ENCODE measurements at regions not wholly inside any gene's neighbourhood (a gene's known extent, or its start where the extent isn't known, plus 50 kb on each side); places are given as distances from the start of the nearest gene placed in this dataset.
A peak's percentile ranks its signal among the peaks of the same experiment; 100 is the strongest.

DNA sequence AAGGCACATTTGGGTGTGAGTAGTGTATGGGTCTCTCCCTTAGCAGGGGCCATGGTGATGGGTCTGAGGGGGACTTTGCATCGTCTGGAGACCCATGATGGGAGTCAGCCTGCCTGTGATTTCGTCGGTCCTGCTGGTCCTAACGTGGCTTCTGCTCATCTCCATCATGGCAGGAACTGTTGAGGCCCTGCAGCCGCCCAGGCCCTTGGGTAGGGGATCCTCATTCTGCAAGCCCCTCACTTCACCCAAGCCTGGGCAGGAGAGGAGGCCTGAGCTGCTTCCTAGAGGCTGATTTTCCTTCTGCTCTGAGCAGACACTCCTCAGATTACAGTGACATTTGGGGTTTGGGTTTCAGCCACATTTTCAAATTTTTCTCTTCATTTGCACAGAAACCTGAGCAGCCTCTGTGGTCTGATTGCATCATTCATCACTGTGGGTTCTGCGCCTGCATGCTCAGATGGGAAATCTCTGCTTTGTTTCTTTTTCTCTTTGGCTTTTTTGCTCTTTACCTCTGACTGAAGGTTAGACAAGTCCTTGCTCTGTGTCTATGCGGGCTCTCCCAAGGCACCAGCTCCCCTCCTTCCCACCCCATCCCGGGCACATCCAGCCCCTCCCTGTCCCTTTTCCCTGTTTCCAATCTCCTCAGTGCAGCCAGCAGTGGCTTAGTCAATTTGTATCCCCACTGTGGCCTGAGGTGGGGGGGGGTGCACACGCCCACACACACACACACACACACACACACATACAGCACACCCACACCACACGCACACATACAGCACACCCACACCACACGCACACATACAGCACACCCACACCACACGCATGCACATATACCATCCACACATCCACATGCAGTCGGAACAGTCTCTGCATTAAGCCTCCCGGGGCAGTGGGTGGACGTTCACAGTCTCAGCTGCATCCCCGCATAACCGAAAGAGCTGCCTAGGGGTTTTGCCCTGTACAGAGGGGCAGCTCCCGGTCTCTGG lies 305.4 kb upstream of the HS6ST1 start:
- peak in 1 of 2 donors; percentile 19 for DNase-seq

DNA sequence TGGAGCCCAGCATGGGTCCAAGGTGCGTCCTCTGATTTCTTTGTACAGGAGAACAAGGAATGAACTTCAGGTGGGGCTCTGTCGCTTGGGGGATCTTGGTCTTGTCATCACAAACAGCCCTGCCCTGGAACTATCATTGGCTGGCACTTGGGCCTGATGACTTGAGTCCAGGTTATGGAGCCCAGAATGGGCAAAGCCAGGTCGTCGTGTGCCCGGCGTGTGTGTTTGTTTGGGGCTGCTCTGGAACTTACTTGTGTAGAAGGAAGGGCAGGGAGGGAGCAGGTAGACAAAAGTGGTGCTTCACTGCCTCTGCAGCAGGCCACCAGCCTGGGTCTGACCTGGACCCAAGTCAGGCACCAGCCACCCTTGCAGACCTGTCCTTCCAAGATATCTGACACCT lies 306.3 kb upstream of the HS6ST1 start:
- no peak for DNase-seq

DNA sequence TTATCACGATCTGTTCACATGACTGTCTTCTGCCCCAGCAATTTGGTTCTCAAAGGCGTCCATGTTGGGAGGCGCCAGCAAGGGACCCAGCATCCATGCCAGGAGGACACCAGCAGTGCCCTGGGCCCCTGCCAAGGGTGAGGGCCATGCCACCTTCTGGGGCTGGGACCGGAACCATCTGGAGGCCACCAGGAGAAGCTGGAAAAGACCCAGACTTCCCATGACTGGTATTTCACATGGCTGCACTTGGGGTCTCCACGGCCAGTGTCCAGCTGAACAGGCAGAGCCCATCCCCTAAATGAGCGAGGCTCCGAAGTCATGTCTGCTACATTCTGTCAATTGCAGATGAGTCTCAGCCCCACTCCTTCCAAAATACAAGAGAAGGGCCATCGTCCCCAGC lies 306.8 kb upstream of the HS6ST1 start:
- no peak for DNase-seq

DNA sequence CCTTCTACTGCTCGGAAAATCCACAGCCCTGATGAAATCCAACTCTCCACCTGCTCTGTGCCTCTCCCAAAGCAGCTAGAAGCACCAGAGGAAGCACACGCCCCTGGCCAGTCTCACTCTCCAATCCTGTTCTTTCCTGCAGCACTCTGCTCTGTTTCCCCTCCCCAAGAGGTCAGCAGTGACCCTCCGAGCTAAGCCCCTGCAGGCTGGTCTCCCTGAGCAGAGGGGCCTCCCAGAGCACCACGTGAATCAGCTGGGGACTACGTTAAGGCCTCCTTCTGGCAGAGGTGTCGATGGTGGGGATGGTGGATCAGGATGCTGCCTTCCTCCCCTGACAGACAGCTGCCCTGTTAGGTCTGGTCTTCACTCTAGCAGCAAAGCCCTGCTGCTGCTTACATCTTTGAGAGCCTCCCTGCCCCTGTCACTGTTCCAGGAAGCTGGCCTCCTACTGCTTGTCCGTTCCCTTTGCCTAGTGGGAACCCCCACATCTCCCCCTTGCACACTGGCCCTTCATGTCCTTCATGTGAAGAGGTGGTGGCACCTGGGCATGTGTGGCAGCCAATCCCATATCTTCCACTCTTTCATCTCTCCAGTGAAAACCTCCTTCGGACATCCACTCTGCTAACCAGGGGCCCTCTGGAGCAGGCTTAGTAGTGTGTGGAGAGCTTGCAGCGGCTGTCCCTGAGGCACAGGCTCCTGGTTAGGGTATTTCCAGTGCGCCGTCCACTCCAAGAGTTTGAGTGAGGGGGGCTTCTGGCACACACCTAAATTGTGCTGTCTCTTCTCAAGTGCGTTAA lies 307.5 kb upstream of the HS6ST1 start:
- no peak for DNase-seq

DNA sequence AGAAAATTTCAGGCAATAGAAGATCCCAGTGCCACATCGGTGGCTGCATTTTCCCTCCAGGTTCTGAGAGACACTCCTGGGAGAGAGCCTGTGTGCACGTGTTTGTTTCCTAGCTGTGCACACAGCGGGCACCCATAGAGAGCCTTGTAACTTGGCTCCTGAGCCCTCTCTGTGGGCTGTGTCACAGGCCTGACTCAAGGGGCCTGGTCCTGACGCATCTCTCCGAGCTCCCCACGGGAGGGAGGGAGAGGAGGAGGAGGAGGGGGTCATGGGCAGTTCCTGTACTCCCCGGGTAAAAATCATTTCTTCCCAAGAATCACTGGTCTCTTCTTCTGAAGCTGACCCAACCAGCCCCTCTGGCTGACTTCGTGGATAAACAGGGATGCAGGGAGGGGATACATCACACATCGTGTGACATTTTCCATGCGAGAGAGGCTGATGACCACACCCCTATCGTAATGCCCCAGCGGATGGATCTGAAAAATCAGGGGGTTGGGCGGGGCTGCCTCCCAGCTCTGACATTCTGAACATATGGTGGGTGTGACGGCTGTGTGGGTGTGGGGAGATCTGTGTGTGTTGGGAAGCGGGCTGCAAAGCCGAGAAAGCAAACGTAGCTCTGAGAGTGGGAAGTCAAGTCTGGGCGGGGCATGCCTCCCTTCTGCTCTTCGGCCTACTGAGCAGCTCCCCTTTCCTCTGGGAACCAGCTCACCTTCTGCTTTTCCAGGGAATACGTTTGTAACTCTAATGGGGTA lies 308.3 kb upstream of the HS6ST1 start:
- no peak for DNase-seq

DNA sequence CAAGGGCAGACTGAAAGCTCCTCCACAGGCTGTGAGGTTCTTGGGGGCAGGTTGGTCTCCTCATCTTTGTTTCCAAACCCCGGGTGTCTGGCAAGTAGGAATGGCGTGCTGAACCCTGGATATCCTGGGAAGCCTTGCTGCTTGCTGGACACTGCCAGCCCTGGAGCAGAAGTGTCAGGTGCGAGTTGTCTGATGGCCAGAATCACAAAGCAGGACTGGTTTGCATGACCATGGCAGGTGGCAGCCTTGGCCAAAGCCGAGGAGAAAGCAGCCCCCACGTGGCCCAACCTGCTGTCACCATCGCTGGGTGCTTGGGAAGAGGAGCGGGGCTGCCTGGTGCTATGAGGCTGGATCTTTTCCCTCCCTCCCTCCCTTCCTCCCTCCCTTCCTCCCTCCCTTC lies 309.5 kb upstream of the HS6ST1 start:
- DNase-seq, result no peak

DNA sequence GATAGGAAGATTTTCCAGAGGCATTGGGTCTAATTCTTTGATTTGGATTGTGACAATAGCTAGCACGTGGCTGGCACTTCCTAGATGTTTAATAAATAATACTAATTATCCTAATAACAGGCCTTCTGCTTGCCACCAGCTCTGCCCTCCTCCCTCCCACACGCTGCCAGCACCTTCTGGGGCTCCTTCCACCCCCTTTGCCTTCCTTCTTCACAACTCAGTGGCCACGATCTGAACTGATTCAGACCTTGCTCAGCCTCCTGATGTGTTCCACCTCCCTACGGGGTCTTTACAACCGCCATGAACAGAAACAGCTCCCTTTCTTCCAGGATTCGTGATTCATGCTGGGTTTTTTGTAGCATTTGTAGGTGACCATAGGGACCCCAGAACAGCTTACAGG lies 310.3 kb upstream of the HS6ST1 start:
- no peak for DNase-seq

DNA sequence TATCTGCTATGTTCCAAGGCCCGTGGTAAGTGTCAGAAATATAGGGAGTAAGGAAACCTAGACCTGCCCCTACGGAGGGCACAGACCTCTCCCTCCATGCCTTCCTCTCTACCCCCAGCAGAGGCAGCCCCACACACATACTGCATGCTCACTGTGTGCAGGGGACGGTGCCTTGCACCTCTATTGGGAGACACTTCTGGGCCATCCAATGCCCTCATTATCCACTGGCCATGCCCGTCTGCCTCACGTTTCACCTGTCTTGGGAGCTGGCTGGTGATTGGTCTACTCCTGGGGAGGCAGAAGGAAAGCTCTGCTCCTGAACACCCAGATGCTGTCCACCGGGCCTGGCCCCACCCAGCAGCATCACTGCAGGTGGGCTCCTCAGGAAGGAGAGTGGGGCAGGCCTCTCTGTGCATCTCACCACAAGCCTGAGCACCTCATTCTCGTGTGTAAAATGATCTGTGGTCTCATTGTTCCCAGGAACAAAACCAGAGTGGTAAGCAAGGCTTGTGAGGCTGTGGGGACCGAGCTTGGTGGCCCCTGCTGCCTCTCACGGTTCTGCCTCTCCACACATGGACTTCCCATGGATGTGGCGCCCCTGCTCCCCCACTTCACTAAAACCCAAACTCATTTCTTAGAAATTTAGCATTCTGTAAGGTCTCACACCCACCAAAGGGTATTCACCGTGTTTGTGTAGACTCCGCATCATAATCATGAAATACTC lies 312.5 kb upstream of the HS6ST1 start:
- DNase-seq, result no peak

DNA sequence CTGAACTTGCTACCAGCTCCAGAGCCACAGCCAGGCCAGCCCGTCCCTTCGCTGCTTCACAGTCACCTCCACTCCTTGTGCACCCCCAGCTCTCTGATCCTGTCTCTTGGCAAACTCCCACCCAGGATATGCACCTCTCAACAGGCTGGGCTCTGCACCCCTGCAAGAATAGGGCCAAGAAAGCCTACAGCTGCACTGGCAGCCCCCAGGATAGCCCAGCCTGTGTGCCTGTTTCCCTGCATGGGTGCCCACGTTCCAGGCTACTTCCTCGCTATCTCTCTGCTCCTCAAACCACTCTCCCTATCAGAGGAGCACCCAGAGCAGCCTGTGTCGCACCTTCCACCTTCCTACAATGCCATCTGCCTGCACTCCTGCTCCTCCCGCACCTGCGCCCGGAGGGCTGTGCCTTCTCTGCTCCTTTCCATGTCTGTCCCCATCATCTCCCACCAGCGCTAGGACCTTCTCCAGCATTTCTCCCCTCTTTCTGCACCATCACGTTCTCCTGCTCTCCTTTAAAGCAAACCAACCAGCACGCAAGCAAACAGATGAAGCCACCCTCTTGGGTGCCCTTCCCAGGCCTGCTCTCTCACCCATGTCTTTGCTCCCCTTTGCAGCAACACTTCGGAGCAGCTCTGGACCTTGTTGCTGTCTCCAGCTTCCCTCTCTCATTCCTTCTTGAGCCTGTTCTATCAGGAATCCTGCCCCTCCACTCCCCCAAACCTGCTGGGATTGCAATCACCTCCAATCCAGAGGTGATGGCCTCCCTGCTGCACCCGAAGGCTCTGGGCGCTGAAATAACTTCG lies 313.2 kb upstream of the HS6ST1 start:
- no peak for DNase-seq

DNA sequence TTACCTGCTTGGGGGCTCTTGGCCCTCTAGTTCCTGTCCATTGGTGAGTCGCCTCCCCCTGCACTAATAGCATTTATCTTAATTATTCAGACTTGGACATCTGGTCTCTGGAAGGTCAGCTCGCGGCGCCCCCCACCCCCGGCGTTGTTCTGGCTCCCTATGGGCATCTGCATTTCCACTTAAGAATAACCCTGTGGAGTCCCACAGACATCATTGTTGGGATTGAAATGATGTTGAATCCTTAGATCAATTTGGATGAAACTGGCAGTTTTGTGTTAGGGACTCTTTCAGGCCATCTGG lies 313.8 kb upstream of the HS6ST1 start:
- no peak for DNase-seq

DNA sequence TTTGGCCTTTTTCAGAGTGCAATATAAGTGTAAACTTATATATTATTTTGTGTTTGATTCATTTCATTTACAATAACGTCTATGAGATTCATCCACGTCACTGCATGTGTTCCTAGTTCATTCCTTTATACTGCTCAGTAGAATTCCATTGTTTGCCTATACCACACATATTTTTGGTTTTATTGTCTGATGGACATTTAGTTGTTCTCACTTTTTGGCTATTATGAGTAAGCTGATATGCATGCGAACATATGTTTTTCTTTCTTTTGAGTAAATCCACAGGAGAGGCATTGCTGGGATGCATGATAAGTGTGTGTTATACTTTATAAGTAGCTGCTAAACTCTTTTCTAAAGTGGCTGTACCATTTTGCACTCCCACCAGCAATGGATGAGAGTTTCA lies 314.8 kb upstream of the HS6ST1 start:
- DNase-seq, result no peak

DNA sequence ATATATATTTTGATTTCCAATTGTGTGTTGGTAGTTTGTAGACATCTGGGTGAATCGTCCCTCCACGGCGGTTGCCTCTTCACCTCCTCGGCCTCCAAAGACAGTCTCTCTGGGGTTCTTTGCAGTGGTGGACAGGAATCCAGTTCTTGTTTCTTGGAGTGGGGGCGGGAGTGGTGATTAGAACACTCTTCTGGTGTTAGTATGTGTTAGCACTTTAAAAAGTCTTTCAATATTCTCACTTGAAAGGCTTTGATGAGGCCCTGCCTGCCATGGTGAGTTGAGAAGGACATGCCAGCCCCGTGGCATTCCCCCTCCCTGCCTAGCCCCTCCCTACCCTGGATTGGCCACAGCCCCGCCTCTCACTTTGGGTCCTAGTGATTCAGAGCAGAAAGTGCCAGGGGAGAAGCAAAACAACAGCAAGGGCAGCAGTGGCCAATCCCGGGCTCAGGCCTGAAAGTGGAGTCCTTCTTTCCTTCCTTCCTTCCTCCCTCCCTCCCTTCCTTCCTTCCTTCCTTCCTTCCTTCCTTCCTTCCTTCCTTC lies 316.8 kb upstream of the HS6ST1 start:
- no peak for DNase-seq

DNA sequence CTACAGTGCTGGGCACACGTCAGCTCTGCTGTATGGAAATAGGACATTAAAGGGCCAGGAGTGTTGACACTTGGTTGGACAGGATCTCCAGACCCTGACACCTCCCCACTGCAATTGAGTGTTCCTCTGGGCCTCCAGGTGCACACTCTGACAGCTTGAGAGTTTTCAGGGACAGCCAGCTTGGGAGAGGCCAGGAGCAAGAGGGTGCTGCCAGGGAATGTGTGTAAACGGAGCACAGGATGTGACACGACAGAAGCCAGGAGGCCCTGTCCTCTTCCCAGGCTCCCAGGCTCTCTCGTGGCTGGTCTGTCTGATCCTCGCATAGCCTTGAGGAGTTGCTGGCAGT lies 318.1 kb upstream of the HS6ST1 start:
- DNase-seq, result no peak

DNA sequence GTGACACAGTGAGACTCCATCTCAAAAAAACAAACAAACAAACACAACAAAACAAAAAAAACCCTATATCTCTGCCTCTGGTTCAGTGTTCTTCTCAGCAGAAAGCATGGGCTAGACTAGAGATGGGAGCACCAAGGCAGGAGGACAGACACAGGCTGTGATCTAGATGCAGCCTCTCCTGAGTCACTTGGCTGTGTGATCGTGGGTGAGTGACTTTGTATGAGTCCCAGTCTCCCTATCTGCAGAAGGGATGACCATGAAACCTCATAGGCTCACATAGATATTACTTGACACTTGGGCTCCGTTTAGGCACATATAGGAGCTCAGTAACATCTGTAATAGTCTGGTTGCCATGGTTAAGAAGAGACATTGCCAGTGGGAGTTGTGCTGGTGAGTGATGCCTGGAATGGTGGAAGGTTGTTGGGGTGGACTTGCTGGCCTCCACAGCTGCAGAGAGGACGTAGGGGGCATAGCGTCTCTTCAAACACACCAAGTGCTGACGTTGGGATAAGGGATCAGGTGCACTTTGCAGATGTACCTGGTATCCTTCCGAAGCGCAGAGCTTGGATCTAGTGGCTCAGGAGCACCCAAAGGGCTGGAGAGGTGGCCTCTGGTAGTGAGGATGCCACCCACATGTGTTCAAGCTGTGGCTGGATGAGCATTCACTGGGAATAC lies 318.9 kb upstream of the HS6ST1 start:
- DNase-seq, result no peak

DNA sequence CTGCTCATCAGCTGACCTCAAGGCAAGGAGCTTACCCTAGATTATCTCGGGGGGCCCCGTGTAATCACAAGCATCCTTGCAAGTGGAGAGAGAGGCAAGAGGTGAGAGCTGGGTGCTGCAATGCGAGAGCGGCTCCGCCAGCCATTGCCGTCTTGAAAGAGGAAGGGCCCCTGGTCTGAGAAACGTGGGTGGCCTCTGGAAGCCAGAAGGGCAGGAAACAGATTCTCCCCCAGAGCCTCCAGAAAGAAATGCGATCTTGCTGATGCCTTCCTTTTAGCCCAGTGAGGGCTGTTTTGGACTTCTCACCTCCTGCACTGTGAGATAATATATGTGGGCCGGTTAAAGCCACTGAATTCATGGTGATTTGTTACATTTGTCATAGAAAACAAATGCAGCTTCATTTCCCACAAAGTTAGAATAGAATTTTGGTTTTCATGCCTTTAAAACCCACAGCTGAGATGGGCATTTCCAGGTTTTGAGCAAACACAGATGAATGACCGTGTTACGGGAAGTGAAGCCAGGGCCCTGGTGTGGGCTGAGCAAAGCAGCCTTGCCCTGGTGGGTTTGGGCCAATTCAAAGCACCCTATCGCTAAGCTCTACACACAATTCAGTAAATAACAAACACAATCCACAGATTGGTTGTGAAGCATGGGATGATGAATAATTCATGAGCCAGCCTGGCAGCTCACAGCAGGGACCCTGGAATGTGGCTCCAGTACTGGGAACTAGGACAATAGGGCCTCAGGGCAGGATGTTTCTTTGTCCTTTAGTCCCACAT lies 319.9 kb upstream of the HS6ST1 start:
- peak in 1 of 2 donors; percentile 73 for DNase-seq

DNA sequence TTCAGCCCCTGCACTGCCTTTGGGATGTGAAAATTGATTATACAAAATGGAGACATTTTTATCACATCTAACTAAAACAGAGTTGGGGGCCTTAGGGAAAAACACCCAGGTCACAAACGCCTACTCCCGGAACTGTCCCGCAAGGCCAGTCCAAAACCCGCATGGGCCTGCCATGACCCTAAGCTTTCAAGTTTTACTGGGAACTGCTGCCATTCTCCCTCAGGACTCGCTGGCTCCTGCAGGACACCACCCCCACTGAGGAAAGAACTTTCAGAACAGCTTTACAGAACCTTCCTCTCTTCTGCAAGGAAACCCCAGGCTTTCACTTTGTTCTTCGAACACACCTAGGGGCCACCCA lies 320.4 kb upstream of the HS6ST1 start:
- DNase-seq, result no peak

DNA sequence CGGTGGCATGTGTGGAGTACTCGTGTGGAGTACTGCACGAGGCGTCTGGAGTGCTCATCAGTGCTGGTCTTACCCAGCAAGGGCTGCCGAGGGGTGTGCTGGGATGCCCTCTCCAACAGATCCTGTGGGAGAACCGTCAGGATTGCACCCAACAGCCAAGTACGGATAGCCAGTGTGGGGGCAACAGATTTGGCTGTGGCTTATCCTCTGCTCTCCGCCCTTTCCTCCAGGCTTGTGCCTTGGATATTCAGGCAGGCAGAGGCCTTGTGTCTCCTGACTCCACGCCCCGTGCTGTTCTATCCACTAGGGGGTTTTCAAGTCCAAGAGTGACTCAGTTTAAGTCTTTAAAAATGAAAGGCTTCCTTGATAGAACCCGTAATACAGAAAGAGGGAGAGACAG lies 321.0 kb upstream of the HS6ST1 start:
- DNase-seq, result no peak

DNA sequence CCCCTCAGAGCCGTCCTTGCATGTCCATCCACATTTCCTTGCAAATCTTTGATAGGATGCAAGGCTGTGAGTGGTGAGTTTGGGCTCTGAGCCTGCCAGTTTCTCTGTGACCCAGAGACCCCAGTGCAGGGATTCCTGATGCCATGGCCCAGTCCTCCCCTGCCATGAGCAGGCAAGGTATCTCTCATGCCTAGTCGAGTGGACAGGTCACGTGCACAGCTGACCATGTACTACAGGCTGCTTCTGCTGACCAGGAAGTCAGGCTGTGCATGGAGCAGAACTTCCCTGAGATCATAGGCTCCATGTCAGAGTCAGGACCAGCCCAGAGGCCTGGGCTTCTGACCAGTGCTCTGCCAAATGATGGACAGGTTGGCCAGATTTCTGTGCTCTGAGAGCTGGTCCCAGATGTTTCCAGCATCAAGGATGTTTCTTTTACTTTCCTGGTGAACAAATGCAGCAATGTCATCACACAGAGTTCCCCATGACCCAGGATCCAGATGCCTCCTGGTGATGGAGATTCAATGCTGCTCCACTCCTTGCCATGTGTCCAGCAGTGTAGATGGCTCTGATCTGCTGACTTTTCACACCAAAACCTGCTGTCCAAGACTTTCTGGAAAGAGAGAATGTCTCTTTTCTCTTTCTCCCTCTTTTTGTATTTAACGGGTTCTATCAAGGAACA lies 321.6 kb upstream of the HS6ST1 start:
- DNase-seq, result no peak

DNA sequence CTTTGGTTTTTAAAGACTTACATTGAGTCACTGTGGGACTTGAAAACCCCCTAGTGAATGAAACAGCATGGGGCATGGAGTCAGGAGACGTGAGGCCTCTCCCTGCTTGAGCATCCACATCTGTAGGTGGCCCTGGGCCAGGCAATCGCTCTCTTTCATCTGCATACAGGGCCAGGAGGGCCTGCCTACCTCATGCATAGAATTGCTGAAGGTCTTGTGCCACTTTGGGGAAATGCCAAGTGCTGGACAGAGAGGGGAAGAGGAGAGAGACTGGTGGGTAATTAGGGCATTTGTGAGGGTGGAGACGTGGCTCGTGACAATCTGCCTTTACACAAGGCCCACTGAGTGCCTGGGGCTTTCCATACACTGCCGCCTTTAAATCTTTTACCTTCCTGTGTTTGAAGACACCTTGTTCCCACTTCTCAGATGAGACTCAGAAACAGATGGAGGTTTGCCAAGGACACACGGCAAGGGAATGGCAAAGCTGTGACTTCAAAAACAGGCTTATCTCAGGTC lies 322.2 kb upstream of the HS6ST1 start:
- no peak for DNase-seq

Measured in bone marrow (tissue), 2 donors.